Gastroesophageal sphincter (tissue), 3 donors: ENCODE measurements at regions not wholly inside any gene's neighbourhood (a gene's known extent, or its start where the extent isn't known, plus 50 kb on each side); places are given as distances from the start of the nearest gene placed in this dataset.

Source experiments
- POLR2A ChIP-seq, 2 donors: fragments of 450-650 bp; IDR thresholded peaks; one replicate each; pipeline ENCODE4 v1.6.1; 2017; ENCODE audit warnings: antibody characterized with exemption in 2 of 2, mild to moderate bottlenecking in 2 of 2, moderate library complexity in 1 of 2
- POLR2AphosphoS5 ChIP-seq: sonication (generic); formaldehyde crosslinking; IDR thresholded peaks from one replicate; pipeline ENCODE4 v1.6.1; 2017; ENCODE audit warnings: antibody characterized with exemption
- TF ChIP-seq, protein P1 (sequence below), 4 experiments: fragments of 200-600 bp in 2 of 4; fragments of 450-650 bp in 2 of 4; sonication (generic) in 1 of 4; IDR thresholded peaks; one replicate each; pipeline ENCODE4 v1.5.1; 2017 to 2019; ENCODE audit warnings: antibody characterized with exemption in 4 of 4, mild to moderate bottlenecking in 2 of 4, moderate library complexity in 2 of 4

DNA sequence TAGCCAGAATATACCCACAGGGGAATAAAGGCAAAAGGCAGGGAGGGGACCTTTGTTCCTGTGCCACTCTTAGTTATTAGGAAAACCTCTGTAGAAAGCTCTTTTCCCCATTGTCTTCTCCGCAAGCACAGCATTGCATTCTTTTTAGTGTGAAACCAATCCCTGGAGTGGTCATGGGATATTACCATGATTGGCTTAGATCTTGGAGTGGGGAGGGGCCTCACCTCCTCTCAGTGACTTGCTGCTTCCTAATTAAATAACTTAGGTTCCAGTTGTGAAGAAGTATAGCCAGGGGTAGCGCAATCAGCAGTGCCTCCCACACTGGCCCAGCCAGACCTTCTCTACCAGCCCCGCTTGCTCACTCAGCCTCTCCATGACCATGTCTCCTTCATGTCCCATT, 49.9 kb upstream of the AFF3 start:
- TF ChIP-seq, protein P1, sequence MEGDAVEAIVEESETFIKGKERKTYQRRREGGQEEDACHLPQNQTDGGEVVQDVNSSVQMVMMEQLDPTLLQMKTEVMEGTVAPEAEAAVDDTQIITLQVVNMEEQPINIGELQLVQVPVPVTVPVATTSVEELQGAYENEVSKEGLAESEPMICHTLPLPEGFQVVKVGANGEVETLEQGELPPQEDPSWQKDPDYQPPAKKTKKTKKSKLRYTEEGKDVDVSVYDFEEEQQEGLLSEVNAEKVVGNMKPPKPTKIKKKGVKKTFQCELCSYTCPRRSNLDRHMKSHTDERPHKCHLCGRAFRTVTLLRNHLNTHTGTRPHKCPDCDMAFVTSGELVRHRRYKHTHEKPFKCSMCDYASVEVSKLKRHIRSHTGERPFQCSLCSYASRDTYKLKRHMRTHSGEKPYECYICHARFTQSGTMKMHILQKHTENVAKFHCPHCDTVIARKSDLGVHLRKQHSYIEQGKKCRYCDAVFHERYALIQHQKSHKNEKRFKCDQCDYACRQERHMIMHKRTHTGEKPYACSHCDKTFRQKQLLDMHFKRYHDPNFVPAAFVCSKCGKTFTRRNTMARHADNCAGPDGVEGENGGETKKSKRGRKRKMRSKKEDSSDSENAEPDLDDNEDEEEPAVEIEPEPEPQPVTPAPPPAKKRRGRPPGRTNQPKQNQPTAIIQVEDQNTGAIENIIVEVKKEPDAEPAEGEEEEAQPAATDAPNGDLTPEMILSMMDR (IDR thresholded peaks at IDR 0.05), result no peak
- TF ChIP-seq POLR2AphosphoS5 (no peak), POLR2A (IDR thresholded peaks at IDR 0.05) (no peak)
